H9 (cell line): ENCODE measurements at regions not wholly inside any gene's neighbourhood (a gene's known extent, or its start where the extent isn't known, plus 50 kb on each side); places are given as distances from the start of the nearest gene placed in this dataset.

ENCODE experiments used
- DNase-seq: peaks from one replicate; pipeline ENCODE4 v3.0.0-alpha.2; 2017
- H2AFZ ChIP-seq: one replicate; pipeline ENCODE4 v1.6.1; 2013; ENCODE audit warnings: mild to moderate bottlenecking, low read length, control low read depth, moderate library complexity
- H2AK5ac ChIP-seq: 2 replicates; pipeline ENCODE4 v1.6.1; 2013; ENCODE audit warnings: low read length, control low read depth, mixed read lengths; ENCODE audit not compliant: insufficient read length
- H2BK120ac ChIP-seq: one replicate; pipeline ENCODE4 v1.6.1; 2013; ENCODE audit warnings: low read depth, mild to moderate bottlenecking, low read length, control low read depth, inconsistent platforms; ENCODE audit not compliant: poor library complexity, severe bottlenecking
- H2BK12ac ChIP-seq: 2 replicates; pipeline ENCODE4 v1.6.1; 2013; ENCODE audit warnings: low read length, control low read depth, mixed read lengths, low read depth; ENCODE audit not compliant: insufficient read length
- H2BK15ac ChIP-seq: 2 replicates; pipeline ENCODE4 v1.6.1; 2013; ENCODE audit warnings: low read depth, low read length, control low read depth
- H2BK20ac ChIP-seq: one replicate; pipeline ENCODE4 v1.6.1; 2013; ENCODE audit warnings: low read depth, mild to moderate bottlenecking, low read length, control low read depth, inconsistent platforms; ENCODE audit not compliant: poor library complexity, severe bottlenecking
- H2BK5ac ChIP-seq: 2 replicates; pipeline ENCODE4 v1.6.1; 2013; ENCODE audit warnings: low read length, control low read depth, mixed read lengths; ENCODE audit not compliant: insufficient read length
- H3K14ac ChIP-seq: 2 replicates; pipeline ENCODE4 v1.6.1; 2013; ENCODE audit warnings: low read length, control low read depth; ENCODE audit not compliant: insufficient read depth
- H3K18ac ChIP-seq: 2 replicates; pipeline ENCODE4 v1.6.1; 2013; ENCODE audit warnings: low read depth, mild to moderate bottlenecking, mixed read lengths, low read length, control low read depth; ENCODE audit not compliant: insufficient read length
- H3K23ac ChIP-seq: 2 replicates; pipeline ENCODE4 v1.6.1; 2013; ENCODE audit warnings: low read length, control low read depth, mixed read lengths, low read depth; ENCODE audit not compliant: insufficient read length
- H3K23me2 ChIP-seq: 2 replicates; pipeline ENCODE4 v1.6.1; 2013; ENCODE audit warnings: low read depth, mild to moderate bottlenecking, mixed read lengths, low read length, control low read depth; ENCODE audit not compliant: insufficient read length, poor library complexity, severe bottlenecking
- H3K27ac ChIP-seq: 2 replicates; pipeline ENCODE4 v1.5.1; 2013; ENCODE audit warnings: low read length, control low read depth, mixed read lengths, low read depth; ENCODE audit not compliant: insufficient read length
- H3K27me3 ChIP-seq: 2 replicates; pipeline ENCODE4 v1.6.1; 2013; ENCODE audit warnings: low read length, control low read depth, inconsistent platforms; ENCODE audit not compliant: insufficient read depth
- H3K4ac ChIP-seq: 2 replicates; pipeline ENCODE4 v1.6.1; 2013; ENCODE audit warnings: low read depth, mild to moderate bottlenecking, control low read depth, inconsistent platforms, low read length, moderate library complexity
- H3K4me1 ChIP-seq: 2 replicates; pipeline ENCODE4 v1.6.1; 2013; ENCODE audit warnings: low read length, control low read depth, inconsistent platforms; ENCODE audit not compliant: insufficient read depth
- H3K4me2 ChIP-seq: 2 replicates; pipeline ENCODE4 v1.6.1; 2013; ENCODE audit warnings: low read length, control low read depth, mixed read lengths; ENCODE audit not compliant: insufficient read length, insufficient read depth
- H3K56ac ChIP-seq: 2 replicates; pipeline ENCODE4 v1.6.1; 2013; ENCODE audit warnings: low read depth, mild to moderate bottlenecking, mixed read lengths, low read length, control low read depth; ENCODE audit not compliant: insufficient read length
- H3K79me1 ChIP-seq: 2 replicates; pipeline ENCODE4 v1.6.1; 2013; ENCODE audit warnings: low read depth, mild to moderate bottlenecking, moderate library complexity, low read length, control low read depth, inconsistent platforms; ENCODE audit not compliant: insufficient read depth, poor library complexity, severe bottlenecking
- H3K79me2 ChIP-seq: 2 replicates; pipeline ENCODE4 v1.6.1; 2013; ENCODE audit warnings: low read length, control low read depth, inconsistent platforms; ENCODE audit not compliant: insufficient read depth
- H3K9ac ChIP-seq: 2 replicates; pipeline ENCODE4 v1.6.1; 2013; ENCODE audit warnings: low read length, control low read depth, mixed read lengths; ENCODE audit not compliant: insufficient read length; ENCODE audit errors: extremely low read depth
- H3K9me3 ChIP-seq: one replicate; pipeline ENCODE4 v1.6.1; 2013; ENCODE audit warnings: low read depth, low read length, inconsistent platforms; ENCODE audit not compliant: control insufficient read depth
- H3T11ph ChIP-seq: one replicate; pipeline ENCODE4 v1.6.1; 2013; ENCODE audit warnings: mild to moderate bottlenecking, low read length, control low read depth, inconsistent platforms
- H4K20me1 ChIP-seq: one replicate; pipeline ENCODE4 v1.6.1; 2013; ENCODE audit not compliant: control insufficient read depth, insufficient read length, insufficient read depth
- H4K5ac ChIP-seq: 2 replicates; pipeline ENCODE4 v1.6.1; 2013; ENCODE audit warnings: low read depth, mild to moderate bottlenecking, mixed read lengths, low read length, control low read depth; ENCODE audit not compliant: insufficient read length
- H4K8ac ChIP-seq: replicated peaks from 2 replicates; pipeline ENCODE4 v1.6.1; 2013; ENCODE audit warnings: low read length, control low read depth, mixed read lengths, low read depth; ENCODE audit not compliant: insufficient read length
- H4K91ac ChIP-seq: 2 replicates; pipeline ENCODE4 v1.6.1; 2013; ENCODE audit warnings: low read depth, mild to moderate bottlenecking, moderate library complexity, mixed read lengths, low read length, control low read depth; ENCODE audit not compliant: insufficient read length
- H3K27ac Mint-ChIP-seq, 3 experiments: 2 replicates in 2 of 3; 3 replicates in 1 of 3; pipeline ENCODE4 v1.8.0; 2020 to 2021; ENCODE audit warnings: mixed read lengths in 3 of 3, mild to moderate bottlenecking in 1 of 3, moderate library complexity in 1 of 3
- H3K27me3 Mint-ChIP-seq: 2 replicates; pipeline ENCODE4 v1.8.0; 2021; ENCODE audit warnings: low read depth, mild to moderate bottlenecking, moderate library complexity, mixed read lengths
- H3K36me3 Mint-ChIP-seq, 3 experiments: 2 replicates in 2 of 3; 3 replicates in 1 of 3; pipeline ENCODE4 v1.8.0; 2020 to 2021; ENCODE audit warnings: low read depth in 3 of 3, mixed read lengths in 3 of 3; ENCODE audit not compliant: insufficient read depth in 1 of 3
- H3K4me1 Mint-ChIP-seq, 2 experiments: 2 replicates each; pipeline ENCODE4 v1.8.0; 2020; ENCODE audit warnings: mixed read lengths in 2 of 2
- H3K4me3 Mint-ChIP-seq, 2 experiments: 2 replicates in 1 of 2; 3 replicates in 1 of 2; pipeline ENCODE4 v1.8.0; 2020 to 2021; ENCODE audit warnings: mild to moderate bottlenecking in 2 of 2, mixed read lengths in 2 of 2, moderate library complexity in 1 of 2
- H3K9me3 Mint-ChIP-seq, 2 experiments: 2 replicates in 1 of 2; 3 replicates in 1 of 2; pipeline ENCODE4 v1.8.0; 2020; ENCODE audit warnings: mild to moderate bottlenecking in 2 of 2, mixed read lengths in 2 of 2, moderate library complexity in 1 of 2
- TF ChIP-seq, protein P1 (sequence below): fragments of 200-600 bp; sonication (generic); conservative IDR thresholded peaks from 3 replicates; pipeline ENCODE4 v1.8.0; 2021; ENCODE audit warnings: antibody characterized with exemption, mild to moderate bottlenecking

DNA sequence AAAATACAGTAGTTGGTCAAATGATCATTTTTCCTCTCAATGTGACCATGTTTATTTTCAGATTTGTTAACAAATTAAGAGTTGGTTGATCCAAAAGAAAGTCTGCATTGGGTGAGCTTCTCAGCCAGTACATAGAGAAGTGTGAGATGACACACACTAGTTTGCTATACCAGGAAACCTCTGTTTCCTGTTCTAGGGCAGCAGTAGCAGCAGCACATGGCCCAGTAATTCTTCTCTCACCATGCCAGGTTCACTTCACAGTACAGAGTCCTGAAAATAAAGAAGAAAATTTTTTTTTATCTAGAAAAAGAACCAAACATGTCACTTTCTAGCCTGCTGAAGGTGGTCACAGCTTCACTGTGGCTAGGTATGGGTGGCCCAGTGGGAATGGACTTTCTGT is 250.2 kb upstream of the OR4E1 start:
- H3K4me1 ChIP-seq = 0 out of 2 replicates have a peak, but pooled peaks cover under 1% of the 10 kb centered on the region
- H3K56ac ChIP-seq = no peak overlapping the region
- no peak overlapping the region for H3K4ac ChIP-seq
- no peak overlapping the region for H3K4me3 Mint-ChIP-seq
- H3K4me2 ChIP-seq = no peak overlapping the region
- no peak overlapping the region for H2BK15ac ChIP-seq
- no peak overlapping the region for H2BK20ac ChIP-seq
- no peaks in the 10 kb centered on the region for H3K9me3 Mint-ChIP-seq
- H4K8ac ChIP-seq = no peak overlapping the region
- H3K79me1 ChIP-seq = no peaks in the 10 kb centered on the region
- H3K23ac ChIP-seq = no peak overlapping the region
- TF ChIP-seq, protein P1, sequence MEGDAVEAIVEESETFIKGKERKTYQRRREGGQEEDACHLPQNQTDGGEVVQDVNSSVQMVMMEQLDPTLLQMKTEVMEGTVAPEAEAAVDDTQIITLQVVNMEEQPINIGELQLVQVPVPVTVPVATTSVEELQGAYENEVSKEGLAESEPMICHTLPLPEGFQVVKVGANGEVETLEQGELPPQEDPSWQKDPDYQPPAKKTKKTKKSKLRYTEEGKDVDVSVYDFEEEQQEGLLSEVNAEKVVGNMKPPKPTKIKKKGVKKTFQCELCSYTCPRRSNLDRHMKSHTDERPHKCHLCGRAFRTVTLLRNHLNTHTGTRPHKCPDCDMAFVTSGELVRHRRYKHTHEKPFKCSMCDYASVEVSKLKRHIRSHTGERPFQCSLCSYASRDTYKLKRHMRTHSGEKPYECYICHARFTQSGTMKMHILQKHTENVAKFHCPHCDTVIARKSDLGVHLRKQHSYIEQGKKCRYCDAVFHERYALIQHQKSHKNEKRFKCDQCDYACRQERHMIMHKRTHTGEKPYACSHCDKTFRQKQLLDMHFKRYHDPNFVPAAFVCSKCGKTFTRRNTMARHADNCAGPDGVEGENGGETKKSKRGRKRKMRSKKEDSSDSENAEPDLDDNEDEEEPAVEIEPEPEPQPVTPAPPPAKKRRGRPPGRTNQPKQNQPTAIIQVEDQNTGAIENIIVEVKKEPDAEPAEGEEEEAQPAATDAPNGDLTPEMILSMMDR = no peak
- no peaks in the 10 kb centered on the region for H3K79me2 ChIP-seq
- peaks cover 4% of the 10 kb centered on the region; the same call in 1 of the 2 replicates for H3K27me3 Mint-ChIP-seq
- H3K9me3 ChIP-seq = no peaks in the 10 kb centered on the region
- no peaks in the 10 kb centered on the region for H3K27me3 ChIP-seq
- no peak overlapping the region for H3K27ac ChIP-seq
- H2BK12ac ChIP-seq = no peak overlapping the region
- H2BK5ac ChIP-seq = no peak overlapping the region
- H4K91ac ChIP-seq = no peak overlapping the region
- no peak overlapping the region for H4K5ac ChIP-seq
- no peak overlapping the region for H3K9ac ChIP-seq
- no peak overlapping the region for H3T11ph ChIP-seq
- no peak overlapping the region for H3K18ac ChIP-seq
- no peak overlapping the region for H2BK120ac ChIP-seq
- no peak overlapping the region for H2AFZ ChIP-seq
- DNase-seq = no peak
- H3K27ac Mint-ChIP-seq = no peak overlapping the region
- H2AK5ac ChIP-seq = no peak overlapping the region
- no peaks in the 10 kb centered on the region for H3K36me3 Mint-ChIP-seq
- H3K23me2 ChIP-seq = no peaks in the 10 kb centered on the region
- no peaks in the 10 kb centered on the region for H4K20me1 ChIP-seq
- H3K14ac ChIP-seq = no peak overlapping the region
- no peaks in the 10 kb centered on the region for H3K4me1 Mint-ChIP-seq
